Activated CD4-positive, alpha-beta T cell treated with anti-CD3 and anti-CD28 coated beads, Interleukin-2, amount 50 U/mL, for 16 hours (primary cell): ENCODE measurements at regions not wholly inside any gene's neighbourhood (a gene's known extent, or its start where the extent isn't known, plus 50 kb on each side); places are given as distances from the start of the nearest gene placed in this dataset.

Source experiments
- DNase-seq: peaks from one replicate; pipeline ENCODE4 v3.0.0-alpha.2; 2020

- DNase-seq, result no peak
Measured at GRCh38 chr13:31853643-31854326, 114.5 kb downstream of the RXFP2 start.

- no peak for DNase-seq
Measured at GRCh38 chr13:31859571-31859970, 120.2 kb downstream of the RXFP2 start.

GRCh38 chr13:31860002-31860401, 120.7 kb downstream of the RXFP2 start:
- no peak for DNase-seq

- no peak for DNase-seq
Measured at GRCh38 chr13:31862828-31863227, 123.5 kb downstream of the RXFP2 start.

GRCh38 chr13:31864307-31864706, 125.0 kb downstream of the RXFP2 start:
- no peak for DNase-seq

GRCh38 chr13:31866099-31866498, 126.8 kb downstream of the RXFP2 start:
- DNase-seq, result peak; percentile 10

- DNase-seq, result no peak
Measured at GRCh38 chr13:31867709-31868108, 128.4 kb downstream of the RXFP2 start.

GRCh38 chr13:31869582-31869981, 130.3 kb downstream of the RXFP2 start:
- no peak for DNase-seq

- no peak for DNase-seq
Measured at GRCh38 chr13:31870511-31870910, 131.2 kb downstream of the RXFP2 start.

GRCh38 chr13:31873145-31873544, 133.8 kb downstream of the RXFP2 start:
- DNase-seq, result no peak

GRCh38 chr13:31875134-31875533, 135.8 kb downstream of the RXFP2 start:
- DNase-seq, result no peak

- DNase-seq, result no peak
Measured at GRCh38 chr13:31878052-31878451, 138.7 kb downstream of the RXFP2 start.

- no peak for DNase-seq
Measured at GRCh38 chr13:31878495-31878894, 139.2 kb downstream of the RXFP2 start.

- DNase-seq, result no peak
Measured at GRCh38 chr13:31878955-31879354, 139.6 kb downstream of the RXFP2 start.

GRCh38 chr13:31880851-31881494, 141.6 kb downstream of the RXFP2 start:
- no peak for DNase-seq

- no peak for DNase-seq
Measured at GRCh38 chr13:31881495-31881882, 142.2 kb downstream of the RXFP2 start.

GRCh38 chr13:31882794-31883193, 143.5 kb downstream of the RXFP2 start:
- DNase-seq, result no peak

GRCh38 chr13:31884556-31884955, 145.2 kb downstream of the RXFP2 start:
- DNase-seq, result no peak

GRCh38 chr13:31885994-31886393, 145.6 kb upstream of the FRY start:
- DNase-seq, result no peak

- DNase-seq, result no peak
Measured at GRCh38 chr13:31887286-31887685, 144.3 kb upstream of the FRY start.

- DNase-seq, result no peak
Measured at GRCh38 chr13:31890946-31891345, 140.6 kb upstream of the FRY start.

GRCh38 chr13:31891472-31891871, 140.1 kb upstream of the FRY start:
- no peak for DNase-seq

- DNase-seq, result no peak
Measured at GRCh38 chr13:31894931-31895330, 136.6 kb upstream of the FRY start.

GRCh38 chr13:31895691-31896090, 135.9 kb upstream of the FRY start:
- no peak for DNase-seq

- no peak for DNase-seq
Measured at GRCh38 chr13:31896427-31896826, 135.1 kb upstream of the FRY start.
